NT2/D1 (cell line): ENCODE measurements at regions not wholly inside any gene's neighbourhood (a gene's known extent, or its start where the extent isn't known, plus 50 kb on each side); places are given as distances from the start of the nearest gene placed in this dataset.
A peak's percentile ranks its signal among the peaks of the same experiment; 100 is the strongest.
"Not testable (repeated sequence)": the region's sequence is repeated elsewhere in the genome, so short reads cannot be mapped to it uniquely, and the experiment has no call there.

Experiments used
- DNase-seq: peaks from one replicate; pipeline ENCODE4 v3.0.0-alpha.2; 2011; ENCODE audit warnings: low read depth, low spot score
- H3K27me3 ChIP-seq: 2 replicates; pipeline ENCODE4 v1.6.0; 2011; ENCODE audit warnings: mild to moderate bottlenecking; ENCODE audit not compliant: insufficient read length, insufficient read depth
- H3K36me3 ChIP-seq: 2 replicates; pipeline ENCODE4 v1.6.1; 2011; ENCODE audit warnings: mild to moderate bottlenecking, low read length, mixed read lengths; ENCODE audit not compliant: insufficient read depth, insufficient read length
- H3K4me1 ChIP-seq: 2 replicates; pipeline ENCODE4 v1.5.1; 2011; ENCODE audit not compliant: insufficient read depth, insufficient read length
- H3K4me3 ChIP-seq: 2 replicates; pipeline ENCODE4 v1.5.1; 2011; ENCODE audit warnings: low read depth; ENCODE audit not compliant: insufficient read length
- H3K9ac ChIP-seq: 2 replicates; pipeline ENCODE4 v1.6.0; 2011; ENCODE audit warnings: low read depth; ENCODE audit not compliant: insufficient read length
- H3K9me3 ChIP-seq: 2 replicates; pipeline ENCODE4 v1.5.1; 2011; ENCODE audit warnings: mild to moderate bottlenecking, low read length; ENCODE audit not compliant: insufficient read depth
- SUZ12 ChIP-seq: IDR thresholded peaks from 2 replicates; pipeline ENCODE4 v1.6.1; 2011; ENCODE audit not compliant: insufficient read length, insufficient read depth; ENCODE audit errors: extremely low read depth
- YY1 ChIP-seq: IDR thresholded peaks from 2 replicates; pipeline ENCODE4 v1.6.1; 2011; ENCODE audit not compliant: insufficient read length, insufficient read depth
- ZNF274 ChIP-seq: IDR thresholded peaks from 2 replicates; pipeline ENCODE4 v1.6.1; 2011; ENCODE audit warnings: mild to moderate bottlenecking, low read depth, low read length

- H3K36me3 ChIP-seq = no peaks in the 10 kb centered on the region
- no peak overlapping the region for H3K9ac ChIP-seq
- H3K4me3 ChIP-seq = no peak overlapping the region
- no peak for DNase-seq
- TF ChIP-seq SUZ12 = no peak
- TF ChIP-seq YY1 = no peak
- no peaks in the 10 kb centered on the region for H3K27me3 ChIP-seq
- no peaks in the 10 kb centered on the region for H3K9me3 ChIP-seq
- H3K4me1 ChIP-seq = no peaks in the 10 kb centered on the region
Measured at GRCh38 chr3:165607221-165607620, 230.0 kb downstream of the BCHE start.

- Histone ChIP-seq H3K36me3 (no peaks in the 10 kb centered on the region), H3K4me1 (no peaks in the 10 kb centered on the region), H3K27me3 (no peaks in the 10 kb centered on the region), H3K9me3 (no peaks in the 10 kb centered on the region), H3K9ac (no peak overlapping the region), H3K4me3 (no peak overlapping the region)
- no peak for TF ChIP-seq YY1
- no peak for TF ChIP-seq ZNF274
- no peak for TF ChIP-seq SUZ12
- no peak for DNase-seq
Measured at GRCh38 chr3:165603196-165603595, 234.0 kb downstream of the BCHE start.

GRCh38 chr3:165572566-165572965, 264.7 kb downstream of the BCHE start:
- not testable (repeated sequence) for H3K9ac ChIP-seq

DNA sequence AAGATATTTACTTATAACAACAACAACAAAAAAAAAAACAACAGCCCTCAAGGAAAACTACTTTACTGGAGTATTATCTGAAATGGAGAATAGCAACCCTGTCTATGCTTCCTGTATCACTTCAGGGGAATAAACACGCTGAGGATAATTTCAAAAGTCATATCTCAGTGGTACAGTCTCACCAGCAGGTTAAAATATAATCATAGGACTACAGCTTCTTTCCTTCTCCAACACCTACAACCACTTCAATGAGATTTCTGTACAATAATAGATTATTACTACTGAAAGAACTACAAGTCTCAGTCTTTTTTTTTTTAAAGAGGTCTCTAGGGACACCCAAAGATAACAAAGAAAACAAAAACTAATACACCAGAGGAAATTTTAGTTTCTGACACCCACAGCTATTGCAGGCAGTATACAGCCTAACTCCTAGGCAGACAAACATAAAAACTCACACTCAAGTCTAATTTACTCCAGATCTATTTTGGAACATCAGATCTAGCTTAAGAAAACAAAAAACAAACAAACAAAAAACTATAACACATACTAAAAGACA, 268.2 kb downstream of the BCHE start:
- no peak for DNase-seq
- Histone ChIP-seq H3K36me3 (no peaks in the 10 kb centered on the region), H3K9me3 (no peaks in the 10 kb centered on the region), H3K27me3 (no peaks in the 10 kb centered on the region), H3K4me1 (no peaks in the 10 kb centered on the region), H3K9ac (no peak overlapping the region), H3K4me3 (no peak overlapping the region)
- TF ChIP-seq YY1 (no peak), ZNF274 (no peak)

More at GRCh38 chr3:165572566-165572965, 264.7 kb downstream of the BCHE start:
- not testable (repeated sequence) for H3K36me3 ChIP-seq, DNase-seq, H3K4me1 ChIP-seq, H3K9me3 ChIP-seq, H3K27me3 ChIP-seq
- H3K4me3 ChIP-seq = peak overlapping the region; percentile 11

GRCh38 chr3:165555785-165556184, 281.4 kb downstream of the BCHE start:
- Histone ChIP-seq H3K4me1 (no peaks in the 10 kb centered on the region), H3K4me3 (no peak overlapping the region), H3K9ac (no peak overlapping the region), H3K27me3 (no peaks in the 10 kb centered on the region), H3K36me3 (no peaks in the 10 kb centered on the region), H3K9me3 (no peaks in the 10 kb centered on the region)
- DNase-seq = no peak
- TF ChIP-seq YY1 = no peak
- no peak for TF ChIP-seq SUZ12
- no peak for TF ChIP-seq ZNF274

- no peak for DNase-seq
- Histone ChIP-seq H3K9me3 (no peaks in the 10 kb centered on the region), H3K4me3 (no peak overlapping the region), H3K9ac (no peak overlapping the region), H3K36me3 (no peaks in the 10 kb centered on the region), H3K4me1 (no peaks in the 10 kb centered on the region), H3K27me3 (no peaks in the 10 kb centered on the region)
- TF ChIP-seq ZNF274 (no peak), YY1 (no peak), SUZ12 (no peak)
Measured at GRCh38 chr3:165553371-165553770, 283.9 kb downstream of the BCHE start.

DNA sequence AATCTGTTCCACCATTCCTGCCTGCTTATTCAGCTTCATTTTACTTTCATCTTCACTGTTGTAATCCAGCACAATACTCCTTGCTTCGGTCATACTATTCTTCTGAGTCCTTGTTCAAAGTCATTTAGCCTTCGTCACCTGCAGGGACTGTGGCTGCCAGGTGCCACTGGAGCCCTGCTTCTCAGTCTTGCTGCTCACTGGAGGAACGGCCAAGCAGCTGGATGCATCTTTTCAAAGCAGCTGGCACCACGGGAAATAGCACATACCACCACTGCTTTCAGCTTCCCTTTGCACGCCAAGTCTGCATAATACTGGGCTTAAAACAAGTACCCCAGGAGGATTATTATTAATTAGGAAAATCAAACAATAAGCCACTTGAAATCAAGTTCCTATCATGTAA, 287.6 kb downstream of the BCHE start:
- TF ChIP-seq SUZ12 = no peak
- TF ChIP-seq YY1 = no peak
- TF ChIP-seq ZNF274 = no peak
- no peak for DNase-seq
- H3K9ac ChIP-seq = no peak overlapping the region

DNA sequence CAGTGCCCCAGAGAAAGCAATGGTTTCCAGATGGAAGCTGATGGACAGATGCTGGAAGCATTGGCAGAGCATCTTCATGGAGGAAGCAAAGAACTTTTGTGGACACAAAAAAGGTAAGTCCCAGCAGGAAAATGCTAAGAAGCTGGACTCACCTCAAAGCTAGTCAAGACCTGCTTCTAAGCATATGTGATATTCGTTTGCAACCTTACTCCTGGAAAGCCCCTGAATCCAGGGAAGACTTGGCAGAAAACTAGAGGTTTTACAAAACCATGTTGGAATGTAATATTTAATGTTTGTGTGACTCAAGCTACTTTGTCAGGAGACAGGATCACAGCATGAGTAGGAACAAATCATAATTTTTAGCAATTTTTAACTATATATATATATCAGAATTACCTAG, 288.2 kb downstream of the BCHE start:
- H3K9ac ChIP-seq = no peak overlapping the region
- no peak for DNase-seq
- H3K4me3 ChIP-seq = no peak overlapping the region

More for the DNA sequence above, 287.6 kb downstream of the BCHE start:
- Histone ChIP-seq H3K9me3 (no peaks in the 10 kb centered on the region), H3K4me1 (no peaks in the 10 kb centered on the region), H3K27me3 (no peaks in the 10 kb centered on the region), H3K36me3 (no peaks in the 10 kb centered on the region), H3K4me3 (no peak overlapping the region)

More for the DNA sequence above, 288.2 kb downstream of the BCHE start:
- Histone ChIP-seq H3K4me1 (no peaks in the 10 kb centered on the region), H3K36me3 (no peaks in the 10 kb centered on the region), H3K27me3 (no peaks in the 10 kb centered on the region), H3K9me3 (no peaks in the 10 kb centered on the region)
- no peak for TF ChIP-seq SUZ12
- no peak for TF ChIP-seq YY1
- no peak for TF ChIP-seq ZNF274
